CD4-positive, alpha-beta memory T cell (primary cell): ENCODE measurements at regions not wholly inside any gene's neighbourhood (a gene's known extent, or its start where the extent isn't known, plus 50 kb on each side); places are given as distances from the start of the nearest gene placed in this dataset.
"Not testable (repeated sequence)": the region's sequence is repeated elsewhere in the genome, so short reads cannot be mapped to it uniquely, and the experiment has no call there.

Source experiments
- CTCF ChIA-PET: fragments of 350-600 bp; sonication (Branson Sonifier 250); formaldehyde crosslinking; loops from one replicate; lab custom pipeline; 2021; ENCODE audit warnings: inconsistent platforms; ENCODE audit not compliant: partially characterized antibody; lab: Charles Lee
- POLR2A ChIA-PET: fragments of 350-600 bp; sonication (Branson Sonifier 250); formaldehyde crosslinking; loops from one replicate; lab custom pipeline; 2021; ENCODE audit not compliant: partially characterized antibody; lab: Charles Lee
- DNase-seq, 5 donors: peaks; one replicate each; pipeline versions ENCODE4 v3.0.0 to v3.0.0-alpha.2; 2020 to 2022; ENCODE audit warnings: mixed read lengths in 1 of 5
- H3K27ac ChIP-seq: one replicate; pipeline ENCODE4 v1.7.0; 2013; ENCODE audit warnings: low read depth, low read length
- H3K27me3 ChIP-seq: 2 replicates; pipeline ENCODE4 v1.7.0; 2013; ENCODE audit warnings: mild to moderate bottlenecking, low read length, moderate library complexity; ENCODE audit not compliant: insufficient read depth
- H3K36me3 ChIP-seq: 2 replicates; pipeline ENCODE4 v1.7.0; 2013; ENCODE audit warnings: mild to moderate bottlenecking, low read length, moderate library complexity; ENCODE audit not compliant: insufficient read depth
- H3K4me1 ChIP-seq: 2 replicates; pipeline ENCODE4 v1.7.0; 2013; ENCODE audit warnings: mild to moderate bottlenecking, low read length, moderate library complexity; ENCODE audit not compliant: insufficient read depth
- H3K4me3 ChIP-seq, 2 donors: one replicate each; pipeline ENCODE4 v1.7.0; 2013; ENCODE audit warnings: low read length in 2 of 2, mild to moderate bottlenecking in 1 of 2
- H3K9me3 ChIP-seq, 2 donors: one replicate each; pipeline ENCODE4 v1.7.0; 2013; ENCODE audit warnings: low read length in 2 of 2, control low read depth in 1 of 2; ENCODE audit not compliant: control insufficient read depth in 1 of 2
- H3K27ac Mint-ChIP-seq, 7 donors: one replicate each; pipeline ENCODE4 v1.8.0; 2020 to 2021; ENCODE audit warnings: mixed read lengths in 7 of 7, mild to moderate bottlenecking in 6 of 7, inconsistent platforms in 3 of 7, moderate library complexity in 3 of 7
- H3K27me3 Mint-ChIP-seq, 2 donors: one replicate each; pipeline ENCODE4 v1.8.0; 2020 to 2021; ENCODE audit warnings: mixed read lengths in 2 of 2
- H3K36me3 Mint-ChIP-seq, 2 donors: one replicate each; pipeline ENCODE4 v1.8.0; 2020 to 2021; ENCODE audit warnings: mixed read lengths in 2 of 2, inconsistent platforms in 1 of 2, mild to moderate bottlenecking in 1 of 2
- H3K4me1 Mint-ChIP-seq, 4 donors: one replicate each; pipeline ENCODE4 v1.8.0; 2020 to 2021; ENCODE audit warnings: mixed read lengths in 4 of 4, mild to moderate bottlenecking in 1 of 4
- H3K4me3 Mint-ChIP-seq, 8 donors: one replicate each; pipeline ENCODE4 v1.8.0; 2020 to 2021; ENCODE audit warnings: mixed read lengths in 8 of 8, mild to moderate bottlenecking in 7 of 8, moderate library complexity in 6 of 8, inconsistent platforms in 3 of 8
- H3K9me3 Mint-ChIP-seq, 8 donors: one replicate each; pipeline ENCODE4 v1.8.0; 2020 to 2021; ENCODE audit warnings: mixed read lengths in 8 of 8, mild to moderate bottlenecking in 5 of 8, inconsistent platforms in 3 of 8, moderate library complexity in 1 of 8
- intact Hi-C: fragments of 100-400 bp; cut with micrococcal nuclease; formaldehyde crosslinking; loops from one replicate; pipeline ENCODE4 v1.15.1; 2023

DNA sequence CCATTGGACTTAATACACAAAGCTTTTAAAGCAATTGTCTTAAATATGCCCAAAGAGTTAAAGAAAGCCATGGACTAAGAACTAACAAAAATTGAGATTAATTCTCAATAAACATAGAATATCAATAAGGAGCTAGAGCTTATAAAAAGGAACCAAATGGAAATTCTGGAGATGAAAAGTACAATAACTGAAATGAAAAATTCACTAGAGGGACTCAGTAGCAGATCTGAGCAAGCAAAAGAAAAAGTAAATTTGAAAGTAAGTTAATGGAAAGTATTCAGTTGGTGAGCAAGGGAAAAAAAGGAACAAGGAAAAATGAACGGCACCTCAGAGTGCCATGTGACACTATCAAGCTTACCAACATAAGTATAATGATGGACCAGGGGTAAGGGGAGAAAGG is 209.8 kb downstream of the FZD1 start:
- CTCF ChIA-PET, result no interaction called here
- H3K27ac ChIP-seq, result no peak overlapping the region
- no peak for DNase-seq
- H3K36me3 Mint-ChIP-seq, result no peaks in the 10 kb centered on the region
- no peak overlapping the region for H3K27ac Mint-ChIP-seq
- H3K4me3 ChIP-seq, result no peak overlapping the region
- peaks cover 0 to 29% (median 23%) of the 10 kb centered on the region in 8 donors for H3K9me3 Mint-ChIP-seq
- H3K4me1 Mint-ChIP-seq, result no peaks in the 10 kb centered on the region
- no peaks in the 10 kb centered on the region for H3K4me1 ChIP-seq
- no peaks in the 10 kb centered on the region for H3K36me3 ChIP-seq
- POLR2A ChIA-PET, result no interaction called here
- no peak overlapping the region for H3K4me3 Mint-ChIP-seq
- H3K9me3 ChIP-seq, result peaks cover 0 to 10% of the 10 kb centered on the region in 2 donors
- H3K27me3 Mint-ChIP-seq, result no peaks in the 10 kb centered on the region
- intact Hi-C loops, result no loop called here
- H3K27me3 ChIP-seq, result no peaks in the 10 kb centered on the region

DNA sequence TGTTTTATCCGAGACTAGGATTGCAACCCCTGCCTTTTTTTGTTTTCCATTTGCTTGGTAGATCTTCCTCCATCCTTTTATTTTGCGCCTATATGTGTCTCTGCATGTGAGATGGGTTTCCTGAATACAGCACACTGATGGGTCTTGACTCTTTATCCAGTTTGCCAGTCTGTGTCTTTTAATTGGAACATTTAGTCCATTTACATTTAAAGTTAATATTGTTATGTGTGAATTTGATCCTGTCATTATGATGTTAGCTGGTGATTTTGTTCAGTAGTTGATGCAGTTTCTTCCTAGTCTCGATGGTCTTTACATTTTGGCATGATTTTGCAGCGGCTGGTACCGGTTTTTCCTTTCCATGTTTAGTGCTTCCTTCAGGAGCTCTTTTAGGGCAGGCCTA is 216.2 kb downstream of the FZD1 start:
- H3K27ac ChIP-seq, H3K27me3 Mint-ChIP-seq, CTCF ChIA-PET, intact Hi-C loops, POLR2A ChIA-PET, H3K27ac Mint-ChIP-seq, H3K36me3 ChIP-seq, DNase-seq, H3K4me3 ChIP-seq, H3K4me1 ChIP-seq, H3K36me3 Mint-ChIP-seq, H3K27me3 ChIP-seq, H3K4me3 Mint-ChIP-seq, H3K4me1 Mint-ChIP-seq, H3K9me3 ChIP-seq: not testable (repeated sequence)
- H3K9me3 Mint-ChIP-seq, result peaks cover 0 to 18% (median 13%) of the 10 kb centered on the region in 8 donors

DNA sequence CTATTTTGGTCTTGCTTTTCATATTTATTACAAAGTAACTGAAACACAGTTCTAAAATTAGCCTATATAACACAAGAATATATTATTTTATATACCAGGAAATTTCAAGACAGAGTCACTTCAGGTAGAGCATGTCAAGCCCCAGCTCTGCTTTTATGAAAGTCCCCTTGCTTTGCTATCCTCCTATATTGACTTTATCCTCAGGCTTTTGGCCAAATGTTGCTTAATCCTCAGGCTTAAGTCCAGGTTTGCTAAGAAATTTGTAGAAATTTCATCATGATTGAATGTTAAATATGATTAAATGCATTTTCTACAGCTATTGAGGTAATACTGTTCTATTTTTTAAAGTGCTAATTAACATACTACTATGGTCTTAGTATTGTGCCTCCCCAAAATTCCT is 227.6 kb downstream of the FZD1 start:
- DNase-seq, result no peak
- Histone ChIP-seq H3K9me3 (no peaks in the 10 kb centered on the region), H3K27ac (no peak overlapping the region), H3K4me1 (no peaks in the 10 kb centered on the region), H3K4me3 (no peak overlapping the region), H3K36me3 (no peaks in the 10 kb centered on the region), H3K27me3 (no peaks in the 10 kb centered on the region)
- Mint-ChIP-seq H3K4me1 (no peaks in the 10 kb centered on the region), H3K27ac (no peak overlapping the region), H3K36me3 (no peaks in the 10 kb centered on the region), H3K4me3 (no peak overlapping the region), H3K27me3 (no peaks in the 10 kb centered on the region), H3K9me3 (peaks cover 2 to 17% (median 8%) of the 10 kb centered on the region in 8 donors)
- CTCF ChIA-PET, result no interaction called here
- POLR2A ChIA-PET, result no interaction called here
- intact Hi-C loops, result loop anchor here (10.0 kb wide), 1 partner anchor 53 kb away; no protein-coding TSS in a partner anchor

DNA sequence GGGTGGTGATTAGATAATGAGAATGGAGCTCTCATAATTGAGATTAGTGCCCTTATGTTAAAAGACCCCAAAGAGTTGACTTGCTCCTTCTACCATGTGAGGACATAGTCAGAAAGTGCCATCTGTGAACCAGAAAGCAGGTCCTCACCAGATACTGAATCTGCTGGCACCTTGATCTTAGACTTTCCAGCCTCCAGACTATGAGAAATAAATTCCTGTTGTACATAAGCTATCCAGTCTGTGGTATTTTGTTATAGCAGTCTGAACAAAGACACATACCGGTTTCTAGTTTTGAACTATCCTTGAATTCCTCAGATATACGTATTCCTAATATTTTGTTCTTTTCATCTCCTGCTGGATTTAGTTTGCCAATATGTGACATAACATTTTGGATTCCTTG is 228.1 kb downstream of the FZD1 start:
- ChIA-PET POLR2A (no interaction called here), CTCF (no interaction called here)
- no peaks in the 10 kb centered on the region for H3K4me1 ChIP-seq
- Mint-ChIP-seq H3K27me3 (no peaks in the 10 kb centered on the region), H3K9me3 (peaks cover 2 to 18% (median 9%) of the 10 kb centered on the region in 8 donors), H3K27ac (no peak overlapping the region), H3K4me3 (no peak overlapping the region), H3K36me3 (no peaks in the 10 kb centered on the region), H3K4me1 (no peaks in the 10 kb centered on the region)
- no peak overlapping the region for H3K4me3 ChIP-seq
- intact Hi-C loops, result loop anchor here (10.0 kb wide), 1 partner anchor 52 kb away; no protein-coding TSS in a partner anchor
- H3K9me3 ChIP-seq, result no peaks in the 10 kb centered on the region
- no peaks in the 10 kb centered on the region for H3K27me3 ChIP-seq
- no peak for DNase-seq
- H3K27ac ChIP-seq, result no peak overlapping the region
- H3K36me3 ChIP-seq, result no peaks in the 10 kb centered on the region

DNA sequence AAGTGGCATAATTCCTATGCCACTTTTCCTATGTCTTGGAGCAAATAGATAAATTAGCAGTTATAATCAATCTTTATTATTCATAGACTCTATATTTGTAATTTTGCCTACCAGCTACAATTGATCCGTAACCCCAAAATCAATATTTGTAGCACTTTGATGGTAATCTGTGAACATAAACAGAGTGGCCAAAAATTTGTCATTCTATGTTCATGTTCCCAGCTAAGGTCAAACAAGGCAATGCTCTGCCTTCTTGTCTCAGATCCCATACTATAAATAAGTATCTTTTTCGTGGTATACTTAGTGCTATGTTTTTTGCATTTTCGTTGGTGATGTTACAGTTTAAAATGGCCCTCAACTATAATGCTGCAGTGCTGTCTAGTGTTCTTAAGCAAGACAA is 228.5 kb downstream of the FZD1 start:
- Mint-ChIP-seq H3K9me3 (peaks cover 2 to 20% (median 11%) of the 10 kb centered on the region in 8 donors), H3K27me3 (no peaks in the 10 kb centered on the region), H3K36me3 (no peaks in the 10 kb centered on the region), H3K4me1 (no peaks in the 10 kb centered on the region), H3K27ac (no peak overlapping the region), H3K4me3 (no peak overlapping the region)
- Histone ChIP-seq H3K4me1 (no peaks in the 10 kb centered on the region), H3K27ac (no peak overlapping the region), H3K9me3 (no peaks in the 10 kb centered on the region), H3K4me3 (no peak overlapping the region), H3K27me3 (no peaks in the 10 kb centered on the region), H3K36me3 (no peaks in the 10 kb centered on the region)
- DNase-seq, result no peak
- POLR2A ChIA-PET, result no interaction called here
- CTCF ChIA-PET, result no interaction called here
- intact Hi-C loops, result loop anchor here (10.0 kb wide), 1 partner anchor 52 kb away; no protein-coding TSS in a partner anchor

DNA sequence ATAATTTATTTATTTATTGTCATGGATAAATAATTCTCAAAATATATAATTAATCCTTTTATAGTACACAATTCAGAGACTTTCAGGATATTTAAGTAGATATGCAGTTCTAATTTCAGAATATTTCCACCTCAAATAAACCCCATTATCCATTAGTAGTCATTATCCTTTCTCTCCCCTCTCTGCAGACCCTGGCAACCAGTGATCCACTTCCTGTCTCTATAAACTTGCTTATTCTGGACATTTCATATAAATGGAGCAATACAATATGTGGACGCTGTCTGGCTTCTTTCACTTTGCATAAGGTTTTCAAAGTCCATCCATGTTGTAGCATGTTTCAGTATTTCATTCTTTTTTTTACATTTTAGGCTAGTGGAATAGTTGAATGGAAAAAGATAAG is 230.2 kb downstream of the FZD1 start:
- H3K27ac Mint-ChIP-seq, result no peak overlapping the region
- H3K4me1 Mint-ChIP-seq, result no peaks in the 10 kb centered on the region
- no peaks in the 10 kb centered on the region for H3K27me3 Mint-ChIP-seq
- Histone ChIP-seq H3K27me3 (no peaks in the 10 kb centered on the region), H3K4me1 (no peaks in the 10 kb centered on the region), H3K36me3 (no peaks in the 10 kb centered on the region), H3K9me3 (no peaks in the 10 kb centered on the region), H3K4me3 (no peak overlapping the region), H3K27ac (no peak overlapping the region)
- H3K9me3 Mint-ChIP-seq, result peaks cover 2 to 32% (median 17%) of the 10 kb centered on the region in 8 donors
- DNase-seq, result no peak
- intact Hi-C loops, result loop anchor here (10.0 kb wide), 1 partner anchor 50 kb away; no protein-coding TSS in a partner anchor
- ChIA-PET POLR2A (no interaction called here), CTCF (no interaction called here)
- no peak overlapping the region for H3K4me3 Mint-ChIP-seq
- H3K36me3 Mint-ChIP-seq, result no peaks in the 10 kb centered on the region

DNA sequence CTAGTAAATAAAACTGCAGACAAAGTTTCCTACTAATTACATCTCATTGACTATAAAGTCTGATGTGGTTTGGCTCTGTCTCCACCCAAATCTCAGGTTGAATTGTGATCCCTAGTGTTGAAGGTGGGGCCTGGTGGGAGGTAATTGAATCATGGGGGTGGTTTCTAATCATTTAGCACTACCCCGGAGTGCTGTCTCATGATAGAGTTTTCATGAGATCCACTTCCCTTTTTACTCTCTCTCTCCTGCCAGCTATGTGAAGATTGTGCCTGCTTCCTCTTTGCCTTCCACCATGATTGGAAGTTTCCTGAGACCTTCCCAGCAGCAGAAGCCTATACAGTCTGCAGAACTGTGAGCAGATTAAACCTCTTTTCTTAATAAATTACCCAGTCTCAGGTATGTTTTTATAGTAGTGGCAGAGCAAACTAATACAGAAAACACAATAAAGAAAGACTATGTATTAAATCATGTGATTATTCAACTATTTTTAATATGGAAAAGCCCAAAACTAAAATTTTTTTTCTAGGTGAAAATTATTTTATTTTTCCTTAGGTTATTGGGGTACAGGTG is 232.1 kb downstream of the FZD1 start:
- Mint-ChIP-seq H3K9me3 (peaks cover 2 to 31% (median 21%) of the 10 kb centered on the region in 8 donors), H3K4me1 (no peaks in the 10 kb centered on the region), H3K27ac (no peak overlapping the region), H3K4me3 (no peak overlapping the region), H3K27me3 (no peaks in the 10 kb centered on the region), H3K36me3 (no peaks in the 10 kb centered on the region)
- Histone ChIP-seq H3K27me3 (no peaks in the 10 kb centered on the region), H3K4me1 (no peaks in the 10 kb centered on the region), H3K36me3 (no peaks in the 10 kb centered on the region), H3K9me3 (no peaks in the 10 kb centered on the region), H3K4me3 (no peak overlapping the region), H3K27ac (no peak overlapping the region)
- intact Hi-C loops, result loop anchor here (10.0 kb wide), 1 partner anchor 48 kb away; no protein-coding TSS in a partner anchor
- CTCF ChIA-PET, result no interaction called here
- no peak for DNase-seq
- POLR2A ChIA-PET, result no interaction called here
